ENCODE measurements at regions not wholly inside any gene's neighbourhood (a gene's known extent, or its start where the extent isn't known, plus 50 kb on each side); places are given as distances from the start of the nearest gene placed in this dataset.

DNA sequence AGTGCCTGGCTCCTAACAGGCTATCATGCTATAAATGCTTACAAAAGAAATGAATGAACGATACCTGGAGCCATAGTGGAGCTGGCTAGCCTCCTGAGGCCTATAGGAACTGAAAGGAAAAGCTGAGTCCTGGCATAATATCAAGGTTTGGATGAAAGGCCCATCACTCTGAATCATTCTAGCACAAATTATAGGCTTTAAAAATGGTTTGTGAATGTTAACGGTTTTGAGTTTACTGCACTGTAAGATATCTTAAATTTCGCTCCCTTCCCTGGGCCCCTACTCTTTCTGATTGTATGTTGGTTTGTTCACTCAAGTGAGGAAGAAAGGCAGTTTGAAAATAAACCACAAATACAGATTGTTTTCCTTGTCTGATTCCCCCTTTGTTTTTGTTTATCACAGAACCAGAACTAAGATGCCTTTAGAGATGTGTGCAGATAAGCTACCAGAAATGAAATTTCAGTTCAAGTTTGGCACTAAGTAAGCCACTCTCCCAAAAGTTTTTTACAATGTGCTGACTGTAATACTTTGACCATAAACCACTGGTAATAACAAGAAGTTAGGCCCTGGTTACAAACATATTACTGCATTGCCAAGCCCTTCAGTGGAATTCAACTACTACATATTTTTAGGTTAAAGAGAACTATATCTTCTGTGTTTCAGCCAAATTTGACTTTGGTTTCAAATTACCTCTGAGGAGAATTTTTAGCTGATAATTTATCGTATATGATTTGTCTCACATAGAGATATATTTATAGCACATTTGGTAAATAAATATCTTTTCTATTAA is 89.5 kb downstream of the ALX1 start:
- Histone ChIP-seq H3K27ac (no peak overlapping the region), H3K36me3 (no peaks in the 10 kb centered on the region), H3K4me3 (no peak overlapping the region), H3K4me1 (no peaks in the 10 kb centered on the region), H3K27me3 (no peaks in the 10 kb centered on the region), H3K9me3 (no peaks in the 10 kb centered on the region)
- TF ChIP-seq, protein P1, sequence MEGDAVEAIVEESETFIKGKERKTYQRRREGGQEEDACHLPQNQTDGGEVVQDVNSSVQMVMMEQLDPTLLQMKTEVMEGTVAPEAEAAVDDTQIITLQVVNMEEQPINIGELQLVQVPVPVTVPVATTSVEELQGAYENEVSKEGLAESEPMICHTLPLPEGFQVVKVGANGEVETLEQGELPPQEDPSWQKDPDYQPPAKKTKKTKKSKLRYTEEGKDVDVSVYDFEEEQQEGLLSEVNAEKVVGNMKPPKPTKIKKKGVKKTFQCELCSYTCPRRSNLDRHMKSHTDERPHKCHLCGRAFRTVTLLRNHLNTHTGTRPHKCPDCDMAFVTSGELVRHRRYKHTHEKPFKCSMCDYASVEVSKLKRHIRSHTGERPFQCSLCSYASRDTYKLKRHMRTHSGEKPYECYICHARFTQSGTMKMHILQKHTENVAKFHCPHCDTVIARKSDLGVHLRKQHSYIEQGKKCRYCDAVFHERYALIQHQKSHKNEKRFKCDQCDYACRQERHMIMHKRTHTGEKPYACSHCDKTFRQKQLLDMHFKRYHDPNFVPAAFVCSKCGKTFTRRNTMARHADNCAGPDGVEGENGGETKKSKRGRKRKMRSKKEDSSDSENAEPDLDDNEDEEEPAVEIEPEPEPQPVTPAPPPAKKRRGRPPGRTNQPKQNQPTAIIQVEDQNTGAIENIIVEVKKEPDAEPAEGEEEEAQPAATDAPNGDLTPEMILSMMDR (IDR thresholded peaks at IDR 0.05) = no peak
- TF ChIP-seq POLR2A (IDR thresholded peaks at IDR 0.05) = no peak
- no peak for DNase-seq

DNA sequence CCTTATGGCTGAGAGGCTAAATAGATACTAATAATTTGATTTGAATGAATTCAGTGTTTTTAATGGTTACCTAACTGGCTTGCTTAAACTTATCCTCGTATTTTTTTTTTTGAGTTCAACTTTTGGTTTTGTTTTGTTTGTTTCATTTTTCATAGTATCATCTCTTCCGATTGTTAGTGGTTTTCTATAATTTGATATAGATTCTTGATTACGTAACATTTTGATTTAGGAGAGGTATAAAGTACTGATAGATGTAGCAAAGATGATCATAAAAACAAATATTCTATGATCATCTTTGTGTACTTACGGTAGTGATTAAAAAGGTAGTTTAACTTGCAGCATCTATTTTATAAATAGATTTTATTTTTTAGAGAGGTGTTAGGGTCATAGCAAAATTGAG is 93.0 kb downstream of the ALX1 start:
- H3K36me3 ChIP-seq = no peaks in the 10 kb centered on the region
- no peaks in the 10 kb centered on the region for H3K27me3 ChIP-seq
- TF ChIP-seq, protein P1 (IDR thresholded peaks at IDR 0.05) = no peak
- no peak for TF ChIP-seq POLR2A (IDR thresholded peaks at IDR 0.05)
- no peak overlapping the region for H3K27ac ChIP-seq
- H3K4me1 ChIP-seq = no peaks in the 10 kb centered on the region
- no peak overlapping the region for H3K4me3 ChIP-seq
- DNase-seq = no peak
- H3K9me3 ChIP-seq = no peaks in the 10 kb centered on the region

DNA sequence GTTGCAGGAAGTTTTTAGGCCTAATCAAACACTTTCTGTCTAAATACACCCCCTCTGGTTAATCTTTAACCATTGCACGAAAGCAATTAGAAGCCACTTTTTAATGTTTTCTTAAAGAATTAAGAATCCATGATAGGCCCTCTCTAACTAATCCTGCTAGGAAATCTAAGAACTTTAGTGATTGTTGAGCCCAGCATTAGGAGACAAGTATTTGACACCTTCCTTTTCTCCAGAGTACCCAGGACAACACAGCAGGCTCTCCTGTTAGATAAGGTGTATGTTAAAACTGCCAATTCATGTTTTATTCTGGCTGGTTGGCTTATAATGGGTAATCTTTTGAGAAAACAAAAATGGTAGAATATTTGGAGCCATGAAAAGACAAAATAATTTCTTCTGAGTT is 95.0 kb downstream of the ALX1 start:
- Histone ChIP-seq H3K9me3 (no peaks in the 10 kb centered on the region), H3K4me1 (no peaks in the 10 kb centered on the region), H3K27ac (no peak overlapping the region), H3K27me3 (no peaks in the 10 kb centered on the region), H3K4me3 (no peak overlapping the region), H3K36me3 (no peaks in the 10 kb centered on the region)
- TF ChIP-seq POLR2A (IDR thresholded peaks at IDR 0.05) = no peak
- TF ChIP-seq, protein P1 (IDR thresholded peaks at IDR 0.05) = no peak
- no peak for DNase-seq

DNA sequence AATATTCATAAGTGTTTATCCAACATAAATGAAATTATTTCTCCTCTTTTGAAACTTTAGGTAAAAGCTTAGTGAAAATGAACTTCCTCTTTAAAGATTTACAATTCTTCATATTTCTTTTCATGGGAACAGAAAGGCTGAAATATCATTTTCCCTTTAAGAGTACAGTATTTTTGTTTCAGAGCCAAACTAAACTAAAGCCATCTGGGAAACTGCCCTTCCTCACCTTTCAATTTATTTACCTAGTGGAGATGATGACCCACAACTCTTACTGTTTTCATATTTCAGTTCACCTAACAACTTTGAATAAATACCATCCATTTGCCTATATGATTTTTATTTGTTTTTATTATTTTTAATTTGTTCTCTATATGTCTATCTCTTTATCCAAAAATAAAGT is 105.4 kb downstream of the ALX1 start:
- H3K4me3 ChIP-seq = no peak overlapping the region
- H3K4me1 ChIP-seq = no peaks in the 10 kb centered on the region
- no peaks in the 10 kb centered on the region for H3K36me3 ChIP-seq
- H3K27me3 ChIP-seq = no peaks in the 10 kb centered on the region
- no peak for DNase-seq
- no peak for TF ChIP-seq POLR2A (IDR thresholded peaks at IDR 0.05)
- TF ChIP-seq, protein P1 (IDR thresholded peaks at IDR 0.05) = no peak
- H3K9me3 ChIP-seq = no peaks in the 10 kb centered on the region
- H3K27ac ChIP-seq = no peak overlapping the region

DNA sequence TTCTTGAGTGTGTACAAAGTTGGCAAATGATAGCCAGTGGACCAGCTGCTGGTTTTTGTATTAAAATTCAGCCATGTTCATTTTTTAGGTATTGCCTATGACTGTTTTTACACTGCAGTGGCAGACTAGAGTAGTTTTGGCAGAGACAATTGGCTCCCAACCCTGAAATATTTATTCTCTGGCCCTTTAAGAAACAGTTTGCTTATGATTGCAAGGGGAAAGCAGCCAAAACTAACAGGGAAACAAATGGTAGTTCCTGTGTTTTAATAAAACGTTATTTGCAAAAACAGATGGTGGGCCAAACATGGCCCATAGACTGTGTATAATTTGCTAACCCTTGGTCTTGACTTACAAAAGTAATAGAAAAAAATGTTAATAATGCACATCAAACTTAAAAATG is 110.2 kb downstream of the ALX1 start:
- Histone ChIP-seq H3K4me1 (no peaks in the 10 kb centered on the region), H3K36me3 (no peaks in the 10 kb centered on the region), H3K27ac (no peak overlapping the region), H3K27me3 (no peaks in the 10 kb centered on the region), H3K9me3 (no peaks in the 10 kb centered on the region), H3K4me3 (no peak overlapping the region)
- DNase-seq = no peak
- no peak for TF ChIP-seq POLR2A (IDR thresholded peaks at IDR 0.05)
- TF ChIP-seq, protein P1 (IDR thresholded peaks at IDR 0.05) = no peak

Data from Peyer's patch (tissue), 4 donors.